Loucy (cell line): ENCODE measurements at regions not wholly inside any gene's neighbourhood (a gene's known extent, or its start where the extent isn't known, plus 50 kb on each side); places are given as distances from the start of the nearest gene placed in this dataset.

ENCODE experiments used
- CTCF ChIP-seq: fragments of 200-600 bp; sonication (generic); conservative IDR thresholded peaks from 2 replicates; pipeline ENCODE4 v1.5.1; 2014; ENCODE audit warnings: mild to moderate bottlenecking, antibody characterized with exemption, low read length
- EZH2phosphoT487 ChIP-seq: fragments of 200-600 bp; IDR thresholded peaks from 2 replicates; pipeline ENCODE4 v1.6.1; 2018; ENCODE audit warnings: antibody characterized with exemption, mild to moderate bottlenecking, moderate library complexity, borderline replicate concordance

- TF ChIP-seq CTCF, result no peak
- no peak for TF ChIP-seq EZH2phosphoT487
Measured at GRCh38 chr1:83012950-83013349, 986.0 kb downstream of the TTLL7 start.
